ENCODE measurements at regions not wholly inside any gene's neighbourhood (a gene's known extent, or its start where the extent isn't known, plus 50 kb on each side); places are given as distances from the start of the nearest gene placed in this dataset.
"Not testable (repeated sequence)": the region's sequence is repeated elsewhere in the genome, so short reads cannot be mapped to it uniquely, and the experiment has no call there.

- Histone ChIP-seq H3K27me3 (replicated peaks) (no peaks in the 10 kb centered on the region), H3K36me3 (replicated peaks) (no peaks in the 10 kb centered on the region), H3K4me3 (ENCODE audit: low read depth, low read length) (no peak overlapping the region), H3K27ac (no peak overlapping the region)
- in situ Hi-C loops (cut with HindIII; ENCODE audit: low pct_ligation_motif_present, low sequenced_read_pairs) = no loop called here
- TF ChIP-seq, protein P1, sequence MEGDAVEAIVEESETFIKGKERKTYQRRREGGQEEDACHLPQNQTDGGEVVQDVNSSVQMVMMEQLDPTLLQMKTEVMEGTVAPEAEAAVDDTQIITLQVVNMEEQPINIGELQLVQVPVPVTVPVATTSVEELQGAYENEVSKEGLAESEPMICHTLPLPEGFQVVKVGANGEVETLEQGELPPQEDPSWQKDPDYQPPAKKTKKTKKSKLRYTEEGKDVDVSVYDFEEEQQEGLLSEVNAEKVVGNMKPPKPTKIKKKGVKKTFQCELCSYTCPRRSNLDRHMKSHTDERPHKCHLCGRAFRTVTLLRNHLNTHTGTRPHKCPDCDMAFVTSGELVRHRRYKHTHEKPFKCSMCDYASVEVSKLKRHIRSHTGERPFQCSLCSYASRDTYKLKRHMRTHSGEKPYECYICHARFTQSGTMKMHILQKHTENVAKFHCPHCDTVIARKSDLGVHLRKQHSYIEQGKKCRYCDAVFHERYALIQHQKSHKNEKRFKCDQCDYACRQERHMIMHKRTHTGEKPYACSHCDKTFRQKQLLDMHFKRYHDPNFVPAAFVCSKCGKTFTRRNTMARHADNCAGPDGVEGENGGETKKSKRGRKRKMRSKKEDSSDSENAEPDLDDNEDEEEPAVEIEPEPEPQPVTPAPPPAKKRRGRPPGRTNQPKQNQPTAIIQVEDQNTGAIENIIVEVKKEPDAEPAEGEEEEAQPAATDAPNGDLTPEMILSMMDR (IDR thresholded peaks at IDR 0.05; ENCODE audit: low read depth, low read length, missing control alignments) = no peak
- DNase-seq = no peak
Observed at GRCh38 chr10:63964406-63964805, 443.2 kb downstream of the REEP3 start.

- DNase-seq = no peak
- TF ChIP-seq, protein P1 (IDR thresholded peaks at IDR 0.05; ENCODE audit: low read depth, low read length, missing control alignments) = no peak
- in situ Hi-C loops (cut with HindIII; ENCODE audit: low pct_ligation_motif_present, low sequenced_read_pairs) = no loop called here
- Histone ChIP-seq H3K36me3 (replicated peaks) (no peaks in the 10 kb centered on the region), H3K4me3 (ENCODE audit: low read depth, low read length) (no peak overlapping the region), H3K27ac (no peak overlapping the region), H3K27me3 (replicated peaks) (no peaks in the 10 kb centered on the region)
Observed at GRCh38 chr10:63965846-63966245, 444.6 kb downstream of the REEP3 start.

GRCh38 chr10:63972949-63973827, 452.0 kb downstream of the REEP3 start:
- H3K4me3 ChIP-seq (ENCODE audit: low read depth, low read length) = no peak overlapping the region
- H3K27me3 ChIP-seq (replicated peaks) = no peaks in the 10 kb centered on the region
- H3K36me3 ChIP-seq (replicated peaks) = no peaks in the 10 kb centered on the region
- DNase-seq = no peak
- no peak overlapping the region for H3K27ac ChIP-seq
- TF ChIP-seq, protein P1 (IDR thresholded peaks at IDR 0.05; ENCODE audit: low read depth, low read length, missing control alignments) = no peak
- in situ Hi-C loops (cut with HindIII; ENCODE audit: low pct_ligation_motif_present, low sequenced_read_pairs) = no loop called here

GRCh38 chr10:63976538-63976937, 455.3 kb downstream of the REEP3 start:
- in situ Hi-C loops (cut with HindIII; ENCODE audit: low pct_ligation_motif_present, low sequenced_read_pairs) = no loop called here
- Histone ChIP-seq H3K27ac (no peak overlapping the region), H3K4me3 (ENCODE audit: low read depth, low read length) (no peak overlapping the region), H3K27me3 (replicated peaks) (no peaks in the 10 kb centered on the region), H3K36me3 (replicated peaks) (no peaks in the 10 kb centered on the region)
- TF ChIP-seq, protein P1 (IDR thresholded peaks at IDR 0.05; ENCODE audit: low read depth, low read length, missing control alignments) = peak; percentile 76
- DNase-seq = peak; percentile 52

DNA sequence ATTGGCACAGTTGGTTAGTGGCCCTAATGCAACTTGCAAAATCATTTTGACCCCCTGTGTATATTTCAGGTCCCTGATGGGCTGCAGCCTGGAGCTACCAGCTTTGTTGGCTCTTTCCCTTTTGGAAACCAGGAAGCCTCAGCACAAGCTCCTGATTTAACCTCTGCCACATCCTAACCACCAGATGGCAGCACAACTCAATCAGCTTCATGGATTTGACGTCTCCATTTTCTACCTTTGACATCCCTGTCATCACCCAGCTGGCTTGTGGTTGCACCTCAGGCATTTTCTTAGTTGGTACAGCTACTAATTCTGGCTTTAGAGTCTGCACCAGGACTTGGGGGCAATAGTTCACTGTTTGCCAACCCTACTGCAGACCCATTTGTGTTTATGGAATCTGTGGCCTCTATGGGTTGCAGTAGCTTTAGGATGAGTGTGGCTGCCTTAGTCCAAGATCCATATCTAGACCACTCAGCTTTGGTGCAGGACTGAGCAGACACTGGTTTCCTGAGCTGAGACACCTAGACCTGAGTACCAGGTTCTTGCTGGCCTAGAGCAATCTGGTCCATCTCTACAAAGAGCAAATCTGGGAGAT, 456.2 kb downstream of the REEP3 start:
- TF ChIP-seq, protein P1 (IDR thresholded peaks at IDR 0.05; ENCODE audit: low read depth, low read length, missing control alignments) = peak; percentile 77
- Histone ChIP-seq H3K27ac (no peak overlapping the region), H3K4me3 (ENCODE audit: low read depth, low read length) (no peak overlapping the region), H3K27me3 (replicated peaks) (no peaks in the 10 kb centered on the region), H3K36me3 (replicated peaks) (no peaks in the 10 kb centered on the region)
- DNase-seq = peak; percentile 48
- in situ Hi-C loops (cut with HindIII; ENCODE audit: low pct_ligation_motif_present, low sequenced_read_pairs) = no loop called here

- H3K27me3 ChIP-seq (replicated peaks); H3K4me3 ChIP-seq (ENCODE audit: low read depth, low read length); H3K27ac ChIP-seq; DNase-seq; H3K36me3 ChIP-seq (replicated peaks); in situ Hi-C loops (cut with HindIII; ENCODE audit: low pct_ligation_motif_present, low sequenced_read_pairs): not testable (repeated sequence)
Observed at GRCh38 chr10:63980870-63981269, 459.7 kb downstream of the REEP3 start.

DNA sequence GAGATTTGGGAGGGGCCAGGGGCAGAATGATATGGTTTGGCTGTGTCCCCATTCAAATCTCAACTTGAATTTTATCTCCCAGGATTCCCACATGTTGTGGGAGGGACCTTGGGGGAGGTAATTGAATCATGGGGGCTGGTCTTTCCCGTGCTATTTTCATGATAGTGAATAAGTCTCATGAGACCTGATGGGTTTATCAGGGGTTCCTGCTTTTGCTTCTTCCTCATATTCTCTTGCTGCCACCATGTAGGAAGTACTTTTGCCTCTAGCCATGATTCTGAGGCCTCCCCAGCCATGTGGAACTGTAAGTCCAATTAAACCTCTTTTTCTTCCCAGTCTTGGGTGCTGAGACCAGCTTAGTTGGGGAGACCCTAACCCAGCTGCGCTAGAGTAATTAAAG, 462.9 kb downstream of the REEP3 start:
- H3K27ac ChIP-seq; DNase-seq; H3K36me3 ChIP-seq (replicated peaks); in situ Hi-C loops (cut with HindIII; ENCODE audit: low pct_ligation_motif_present, low sequenced_read_pairs); H3K4me3 ChIP-seq (ENCODE audit: low read depth, low read length); H3K27me3 ChIP-seq (replicated peaks): not testable (repeated sequence)
